ENCODE measurements at regions not wholly inside any gene's neighbourhood (a gene's known extent, or its start where the extent isn't known, plus 50 kb on each side); places are given as distances from the start of the nearest gene placed in this dataset.

- TF ChIP-seq, protein P1, sequence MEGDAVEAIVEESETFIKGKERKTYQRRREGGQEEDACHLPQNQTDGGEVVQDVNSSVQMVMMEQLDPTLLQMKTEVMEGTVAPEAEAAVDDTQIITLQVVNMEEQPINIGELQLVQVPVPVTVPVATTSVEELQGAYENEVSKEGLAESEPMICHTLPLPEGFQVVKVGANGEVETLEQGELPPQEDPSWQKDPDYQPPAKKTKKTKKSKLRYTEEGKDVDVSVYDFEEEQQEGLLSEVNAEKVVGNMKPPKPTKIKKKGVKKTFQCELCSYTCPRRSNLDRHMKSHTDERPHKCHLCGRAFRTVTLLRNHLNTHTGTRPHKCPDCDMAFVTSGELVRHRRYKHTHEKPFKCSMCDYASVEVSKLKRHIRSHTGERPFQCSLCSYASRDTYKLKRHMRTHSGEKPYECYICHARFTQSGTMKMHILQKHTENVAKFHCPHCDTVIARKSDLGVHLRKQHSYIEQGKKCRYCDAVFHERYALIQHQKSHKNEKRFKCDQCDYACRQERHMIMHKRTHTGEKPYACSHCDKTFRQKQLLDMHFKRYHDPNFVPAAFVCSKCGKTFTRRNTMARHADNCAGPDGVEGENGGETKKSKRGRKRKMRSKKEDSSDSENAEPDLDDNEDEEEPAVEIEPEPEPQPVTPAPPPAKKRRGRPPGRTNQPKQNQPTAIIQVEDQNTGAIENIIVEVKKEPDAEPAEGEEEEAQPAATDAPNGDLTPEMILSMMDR (IDR thresholded peaks at IDR 0.05) = no peak
- H3K4me3 ChIP-seq = no peak overlapping the region
- no peak for DNase-seq (ENCODE audit: low spot score)
- H3K27ac ChIP-seq = no peak overlapping the region
Measured at GRCh38 chr7:25543210-25543609, 314.9 kb upstream of the NPVF start.

DNA sequence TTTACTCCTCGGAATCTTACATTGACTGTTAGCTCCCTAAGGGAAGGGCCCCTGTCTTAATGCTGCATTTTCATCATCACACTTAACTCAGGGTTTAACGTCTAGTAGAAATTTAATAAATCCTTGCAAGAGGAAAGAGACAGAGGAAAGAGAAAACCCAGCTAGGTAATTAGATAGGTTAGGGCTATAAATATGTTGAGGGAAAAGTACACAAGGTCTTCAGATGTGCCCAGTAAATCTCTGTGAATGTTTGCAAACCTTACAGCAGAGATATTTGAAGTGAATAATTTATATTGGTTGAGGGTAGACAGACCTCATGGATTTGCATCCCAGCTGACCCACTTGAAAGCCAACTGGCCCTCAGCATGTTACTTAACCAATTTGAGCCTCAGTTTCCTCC lies 315.5 kb upstream of the NPVF start:
- H3K27ac ChIP-seq = no peak overlapping the region
- TF ChIP-seq, protein P1 (IDR thresholded peaks at IDR 0.05) = no peak
- DNase-seq (ENCODE audit: low spot score) = no peak
- H3K4me3 ChIP-seq = no peak overlapping the region

DNA sequence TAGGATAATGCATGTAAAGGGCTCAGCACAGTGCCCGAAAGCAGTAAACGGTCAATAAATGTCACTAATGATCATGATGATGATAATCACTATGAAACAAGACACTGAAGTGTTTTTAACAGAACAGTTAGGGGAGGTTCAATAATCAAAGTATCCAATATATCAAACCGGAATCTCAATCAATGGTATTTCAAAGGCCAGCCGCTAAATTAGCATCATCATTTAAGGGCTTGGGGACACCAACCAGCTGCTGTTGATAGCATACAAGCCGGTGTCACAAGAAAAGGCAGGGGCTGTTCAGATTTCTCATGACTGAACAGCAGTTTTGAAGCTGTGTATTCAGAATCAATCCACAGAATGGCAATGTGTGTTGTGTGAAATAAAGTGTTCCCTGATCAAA lies 316.0 kb upstream of the NPVF start:
- no peak overlapping the region for H3K4me3 ChIP-seq
- no peak for DNase-seq (ENCODE audit: low spot score)
- no peak overlapping the region for H3K27ac ChIP-seq
- TF ChIP-seq, protein P1 (IDR thresholded peaks at IDR 0.05) = no peak

DNA sequence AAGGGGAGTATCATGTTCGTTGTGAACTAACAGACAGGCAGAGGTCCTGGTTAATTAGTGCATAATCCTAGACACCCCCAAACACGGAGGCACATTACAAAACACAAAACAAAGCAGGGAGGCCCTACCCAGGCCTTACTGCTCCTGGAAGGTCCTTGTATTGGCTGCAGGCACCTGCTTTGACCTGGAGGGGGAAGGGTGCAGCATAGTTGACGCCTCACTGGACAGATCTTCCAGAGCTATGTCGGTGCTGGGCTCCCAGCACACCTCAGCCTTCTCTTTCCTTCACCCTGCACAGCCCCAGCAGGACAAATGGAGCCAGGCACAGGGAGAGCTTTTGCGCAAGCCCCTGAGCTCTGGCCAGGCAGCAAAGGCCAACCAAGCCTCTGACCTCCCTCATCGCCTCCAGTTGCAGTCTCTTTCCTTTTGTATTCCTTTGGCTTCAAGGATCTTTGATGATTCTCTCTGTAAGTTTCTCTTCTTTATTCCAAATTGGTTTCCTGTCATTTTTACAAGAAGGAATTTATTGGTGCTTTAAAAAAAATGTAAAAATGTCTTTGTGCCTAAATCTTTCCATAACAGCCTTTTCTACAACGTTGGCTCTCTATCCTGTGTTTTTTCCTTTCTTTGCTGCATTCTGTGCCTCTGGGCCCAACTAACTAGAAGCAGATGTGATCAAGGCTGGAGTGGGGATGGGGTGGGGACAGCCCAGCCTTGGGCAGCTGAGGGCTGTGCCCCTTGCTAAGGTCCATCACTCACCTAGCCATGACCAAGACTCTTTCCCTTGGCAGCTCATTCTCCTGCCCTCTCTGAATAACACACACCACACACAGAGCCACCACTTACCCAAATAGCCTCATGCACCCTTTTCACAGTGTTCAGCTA lies 317.1 kb upstream of the NPVF start:
- TF ChIP-seq, protein P1 (IDR thresholded peaks at IDR 0.05) = no peak
- no peak overlapping the region for H3K4me3 ChIP-seq
- DNase-seq (ENCODE audit: low spot score) = no peak
- peak overlapping the region in 1 of 2 donors; percentile 30 for H3K27ac ChIP-seq

DNA sequence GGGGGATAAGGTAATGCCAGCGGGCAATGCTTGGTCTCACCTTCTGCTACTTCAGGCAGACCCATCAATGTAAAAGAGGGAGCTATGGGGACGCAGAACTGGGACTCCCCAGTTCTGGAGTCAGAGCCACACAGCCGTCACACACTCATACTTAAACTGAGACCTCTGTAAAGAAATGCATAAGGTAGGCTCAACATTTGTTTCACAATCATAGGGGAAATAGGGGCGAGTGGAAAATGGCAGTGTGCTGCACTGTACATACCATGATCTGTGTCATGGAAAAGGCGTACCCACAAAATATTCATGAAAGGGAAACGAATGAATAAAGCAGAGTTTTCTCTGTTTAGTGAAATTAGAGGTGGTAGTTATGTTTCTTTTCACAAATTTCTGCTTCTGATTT lies 318.0 kb upstream of the NPVF start:
- Histone ChIP-seq H3K27ac (no peak overlapping the region), H3K4me3 (no peak overlapping the region)
- TF ChIP-seq, protein P1 (IDR thresholded peaks at IDR 0.05) = no peak
- DNase-seq (ENCODE audit: low spot score) = no peak

- TF ChIP-seq, protein P1 (IDR thresholded peaks at IDR 0.05) = no peak
- no peak for DNase-seq (ENCODE audit: low spot score)
- H3K27ac ChIP-seq = no peak overlapping the region
- H3K4me3 ChIP-seq = no peak overlapping the region
Measured at GRCh38 chr7:25549271-25549921, 321.1 kb upstream of the NPVF start.

DNA sequence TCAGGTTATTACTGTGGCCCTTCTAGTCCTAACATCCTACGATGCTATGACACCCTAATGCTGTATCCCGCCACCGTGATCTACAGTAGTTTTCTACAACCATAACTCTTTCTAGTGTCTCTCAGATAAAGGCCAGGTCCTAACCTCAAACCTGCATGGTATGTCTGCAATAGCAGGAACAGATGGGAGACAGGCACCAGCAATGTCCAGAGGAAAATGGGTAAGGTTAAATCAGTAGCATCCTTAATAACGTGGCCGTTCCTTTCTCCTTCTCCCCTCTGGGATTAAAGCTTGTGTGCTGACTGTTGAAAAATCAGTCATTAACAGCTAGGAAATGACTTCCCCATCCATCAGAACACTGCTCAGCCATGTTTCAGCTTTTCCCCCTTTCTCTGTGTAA lies 321.9 kb upstream of the NPVF start:
- Histone ChIP-seq H3K4me3 (no peak overlapping the region), H3K27ac (no peak overlapping the region)
- TF ChIP-seq, protein P1 (IDR thresholded peaks at IDR 0.05) = no peak
- DNase-seq (ENCODE audit: low spot score) = no peak
